ENCODE measurements at regions not wholly inside any gene's neighbourhood (a gene's known extent, or its start where the extent isn't known, plus 50 kb on each side); places are given as distances from the start of the nearest gene placed in this dataset.

DNA sequence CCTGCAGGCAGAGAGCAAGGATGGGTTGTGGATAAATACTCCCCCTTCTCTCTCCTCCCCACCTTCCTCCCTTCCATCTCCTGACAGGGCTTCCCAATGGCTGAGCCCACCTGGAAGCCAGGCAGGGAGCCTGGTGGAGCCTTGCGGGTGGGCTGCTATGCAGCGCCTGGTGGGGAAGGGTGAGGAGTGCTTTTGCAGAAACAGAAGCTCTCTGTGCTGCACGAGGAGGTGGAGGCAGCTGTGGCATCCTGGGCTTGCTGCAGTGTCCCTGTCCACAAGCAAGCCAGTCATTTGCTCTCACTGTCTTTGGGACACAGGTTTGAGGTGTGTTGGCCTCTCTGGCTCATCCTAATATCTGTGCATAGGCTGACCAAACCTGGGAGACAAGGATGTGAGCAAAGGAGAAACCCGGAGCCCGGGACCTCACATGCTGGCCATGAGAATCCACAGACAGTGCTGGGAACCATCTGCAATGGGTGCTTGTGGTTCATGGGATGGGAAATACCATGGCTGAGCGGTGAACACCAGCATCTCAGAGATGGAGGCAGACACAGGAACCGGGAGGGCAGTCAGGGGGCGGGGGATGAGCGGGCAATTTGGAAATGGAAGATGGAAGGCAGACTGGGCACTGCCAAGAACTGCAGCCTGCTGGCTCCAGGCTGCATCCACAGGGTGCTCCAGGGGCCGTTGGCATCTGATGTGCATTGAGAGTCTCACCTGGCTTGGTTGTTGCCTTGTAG lies 364.2 kb downstream of the GLRX3 start:
- TF ChIP-seq, protein P1, sequence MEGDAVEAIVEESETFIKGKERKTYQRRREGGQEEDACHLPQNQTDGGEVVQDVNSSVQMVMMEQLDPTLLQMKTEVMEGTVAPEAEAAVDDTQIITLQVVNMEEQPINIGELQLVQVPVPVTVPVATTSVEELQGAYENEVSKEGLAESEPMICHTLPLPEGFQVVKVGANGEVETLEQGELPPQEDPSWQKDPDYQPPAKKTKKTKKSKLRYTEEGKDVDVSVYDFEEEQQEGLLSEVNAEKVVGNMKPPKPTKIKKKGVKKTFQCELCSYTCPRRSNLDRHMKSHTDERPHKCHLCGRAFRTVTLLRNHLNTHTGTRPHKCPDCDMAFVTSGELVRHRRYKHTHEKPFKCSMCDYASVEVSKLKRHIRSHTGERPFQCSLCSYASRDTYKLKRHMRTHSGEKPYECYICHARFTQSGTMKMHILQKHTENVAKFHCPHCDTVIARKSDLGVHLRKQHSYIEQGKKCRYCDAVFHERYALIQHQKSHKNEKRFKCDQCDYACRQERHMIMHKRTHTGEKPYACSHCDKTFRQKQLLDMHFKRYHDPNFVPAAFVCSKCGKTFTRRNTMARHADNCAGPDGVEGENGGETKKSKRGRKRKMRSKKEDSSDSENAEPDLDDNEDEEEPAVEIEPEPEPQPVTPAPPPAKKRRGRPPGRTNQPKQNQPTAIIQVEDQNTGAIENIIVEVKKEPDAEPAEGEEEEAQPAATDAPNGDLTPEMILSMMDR (conservative IDR thresholded peaks at IDR 0.05; ENCODE audit: low read length) = no peak
- TF ChIP-seq EZH2phosphoT487 (IDR thresholded peaks at IDR 0.05; ENCODE audit: borderline replicate concordance, low read depth, low read length) = no peak
